OCI-LY3 (cell line): ENCODE measurements at regions not wholly inside any gene's neighbourhood (a gene's known extent, or its start where the extent isn't known, plus 50 kb on each side); places are given as distances from the start of the nearest gene placed in this dataset.

Source experiments
- H2AFZ ChIP-seq: fragments of 200-600, 300-600 bp; shearing (Covaris generic); 2 replicates; pipeline ENCODE4 v1.6.0; 2014; ENCODE audit warnings: antibody characterized with exemption, low read depth, low read length
- H3K27ac ChIP-seq: fragments of 200-600, 300-600 bp; sonication (generic); 2 replicates; pipeline ENCODE4 v1.5.1; 2014; ENCODE audit warnings: mild to moderate bottlenecking, low read length, moderate library complexity, mixed read lengths
- H3K27me3 ChIP-seq: fragments of 200-600, 300-600 bp; sonication (generic); 2 replicates; pipeline ENCODE4 v1.6.1; 2014; ENCODE audit warnings: low read depth, low read length, mixed read lengths
- H3K36me3 ChIP-seq: fragments of 200-600, 300-600 bp; sonication (generic); replicated peaks from 2 replicates; pipeline ENCODE3; 2014; ENCODE audit warnings: low read depth, low read length, mixed read lengths
- H3K4me1 ChIP-seq: fragments of 300-600, 200-600 bp; sonication (generic); 2 replicates; pipeline ENCODE4 v1.6.1; 2014; ENCODE audit warnings: low read length, mixed read lengths
- H3K4me2 ChIP-seq: fragments of 200-600, 300-600 bp; sonication (generic); 2 replicates; pipeline ENCODE4 v1.6.1; 2014; ENCODE audit warnings: low read length, mixed read lengths
- H3K4me3 ChIP-seq: fragments of 300-600, 200-600 bp; sonication (generic); 2 replicates; pipeline ENCODE4 v1.5.1; 2014; ENCODE audit warnings: antibody characterized with exemption, mild to moderate bottlenecking, low read length, moderate library complexity
- H3K79me2 ChIP-seq: fragments of 300-600, 200-600 bp; shearing (Covaris generic); 2 replicates; pipeline ENCODE4 v1.6.1; 2014; ENCODE audit warnings: mild to moderate bottlenecking, low read length, mixed read lengths
- H3K9ac ChIP-seq: fragments of 300-600, 200-600 bp; shearing (Covaris generic); 2 replicates; pipeline ENCODE4 v1.6.0; 2014; ENCODE audit warnings: mild to moderate bottlenecking, low read length, moderate library complexity
- H3K9me3 ChIP-seq: fragments of 200-600, 300-600 bp; shearing (Covaris generic); 2 replicates; pipeline ENCODE4 v1.6.1; 2014; ENCODE audit warnings: low read length, mixed read lengths; ENCODE audit not compliant: insufficient read depth
- H4K20me1 ChIP-seq: fragments of 200-600, 300-600 bp; sonication (generic); 2 replicates; pipeline ENCODE4 v1.6.1; 2016; ENCODE audit warnings: low read length, mixed read lengths; ENCODE audit not compliant: insufficient read depth
- CTCF ChIP-seq: fragments of 200-600, 300-600 bp; sonication (generic); IDR thresholded peaks from 2 replicates; pipeline ENCODE4 v1.5.1; 2014; ENCODE audit warnings: antibody characterized with exemption, low read length, low read depth
- EZH2phosphoT487 ChIP-seq: fragments of 200-600 bp; shearing (Covaris generic); IDR thresholded peaks from 2 replicates; pipeline ENCODE4 v1.6.1; 2018; ENCODE audit warnings: antibody characterized with exemption, mixed run types, low read depth

- H3K9ac ChIP-seq, result no peak overlapping the region
- TF ChIP-seq EZH2phosphoT487, result no peak
- no peak for TF ChIP-seq CTCF
- no peaks in the 10 kb centered on the region for H4K20me1 ChIP-seq
- no peak overlapping the region for H3K4me2 ChIP-seq
- H3K9me3 ChIP-seq, result no peaks in the 10 kb centered on the region
- no peak overlapping the region for H3K4me3 ChIP-seq
- H3K4me1 ChIP-seq, result no peaks in the 10 kb centered on the region
- H2AFZ ChIP-seq, result no peak overlapping the region
- no peak overlapping the region for H3K27ac ChIP-seq
- no peaks in the 10 kb centered on the region for H3K27me3 ChIP-seq
- no peaks in the 10 kb centered on the region for H3K79me2 ChIP-seq
- H3K36me3 ChIP-seq, result no peaks in the 10 kb centered on the region
Observed at GRCh38 chr4:57233386-57233785, 123.2 kb upstream of the IGFBP7 start.

GRCh38 chr4:57231781-57232180 lies 121.6 kb upstream of the IGFBP7 start:
- no peaks in the 10 kb centered on the region for H4K20me1 ChIP-seq

DNA sequence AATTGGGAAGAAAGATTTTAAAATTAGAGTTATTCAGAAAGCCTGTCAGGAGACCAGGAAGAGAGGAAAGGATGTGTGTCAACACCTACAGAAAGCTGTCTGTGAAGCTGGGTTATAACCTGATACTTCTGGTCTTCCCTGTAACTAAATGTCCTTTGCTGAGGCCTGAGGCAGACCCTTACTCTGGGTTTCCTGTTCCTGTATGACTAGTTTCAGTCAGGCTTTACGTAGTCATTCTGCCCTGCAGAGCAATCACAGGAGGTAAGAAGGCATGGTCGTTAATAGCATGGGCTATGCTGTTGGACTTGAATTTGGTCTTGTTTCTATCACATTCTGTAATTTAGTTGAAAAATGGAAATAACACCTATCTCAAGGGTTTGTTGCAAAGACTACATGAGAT lies 110.5 kb upstream of the IGFBP7 start:
- H3K27ac ChIP-seq, result peak overlapping the region; percentile 29; the same call in 1 of the 2 replicates
- no peak overlapping the region for H3K9ac ChIP-seq
- peaks cover 21% of the 10 kb centered on the region for H3K4me1 ChIP-seq
- H3K9me3 ChIP-seq, result no peaks in the 10 kb centered on the region
- H4K20me1 ChIP-seq, result no peaks in the 10 kb centered on the region
- no peaks in the 10 kb centered on the region for H3K27me3 ChIP-seq
- no peaks in the 10 kb centered on the region for H3K79me2 ChIP-seq
- H3K4me2 ChIP-seq, result peak overlapping the region; percentile 38
- H2AFZ ChIP-seq, result peak overlapping the region; percentile 1; the same call in 1 of the 2 replicates
- 0 out of 2 replicates have a peak overlapping the region, but pooled peaks have one; percentile 23 for H3K4me3 ChIP-seq
- H3K36me3 ChIP-seq, result no peaks in the 10 kb centered on the region
- TF ChIP-seq EZH2phosphoT487 (no peak), CTCF (no peak)

More at GRCh38 chr4:57231781-57232180, 121.6 kb upstream of the IGFBP7 start:
- H3K4me1 ChIP-seq, result no peaks in the 10 kb centered on the region
- no peaks in the 10 kb centered on the region for H3K27me3 ChIP-seq
- no peaks in the 10 kb centered on the region for H3K36me3 ChIP-seq
- no peak for TF ChIP-seq EZH2phosphoT487
- H3K9ac ChIP-seq, result no peak overlapping the region
- H3K4me2 ChIP-seq, result no peak overlapping the region
- no peak overlapping the region for H2AFZ ChIP-seq
- H3K27ac ChIP-seq, result no peak overlapping the region
- no peaks in the 10 kb centered on the region for H3K79me2 ChIP-seq
- no peak overlapping the region for H3K4me3 ChIP-seq
- no peaks in the 10 kb centered on the region for H3K9me3 ChIP-seq

DNA sequence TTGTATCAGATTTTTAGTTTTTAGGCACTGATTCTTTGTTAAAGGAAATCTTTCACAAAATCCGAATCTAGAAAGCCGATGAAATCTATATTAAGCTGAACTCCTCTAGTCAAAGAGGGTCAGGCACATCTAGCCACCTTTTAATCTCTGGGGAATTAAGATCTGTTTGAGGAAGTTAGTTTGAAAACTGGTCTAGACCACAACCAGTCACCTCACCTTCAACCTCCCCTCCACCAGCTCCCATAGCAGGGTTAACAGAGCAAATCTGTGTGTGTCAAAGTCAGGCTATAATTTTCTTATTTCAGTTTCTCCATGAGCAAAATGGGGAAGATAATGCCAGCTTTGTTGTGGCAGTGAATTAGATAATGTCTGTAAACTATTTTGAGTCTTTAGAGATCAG lies 110.0 kb upstream of the IGFBP7 start:
- Histone ChIP-seq H3K9ac (no peak overlapping the region), H3K9me3 (no peaks in the 10 kb centered on the region), H3K4me3 (0 out of 2 replicates have a peak overlapping the region, but pooled peaks have one; percentile 23), H3K27ac (peak overlapping the region; percentile 29; the same call in 1 of the 2 replicates), H3K27me3 (no peaks in the 10 kb centered on the region), H3K79me2 (no peaks in the 10 kb centered on the region), H3K36me3 (no peaks in the 10 kb centered on the region), H2AFZ (peak overlapping the region; percentile 1; the same call in 1 of the 2 replicates), H4K20me1 (no peaks in the 10 kb centered on the region), H3K4me1 (peaks cover 21% of the 10 kb centered on the region), H3K4me2 (peak overlapping the region; percentile 38)
- TF ChIP-seq CTCF, result no peak
- TF ChIP-seq EZH2phosphoT487, result no peak

- H3K9me3 ChIP-seq, result no peaks in the 10 kb centered on the region
- H3K27me3 ChIP-seq, result no peaks in the 10 kb centered on the region
- H2AFZ ChIP-seq, result no peak overlapping the region
- H3K27ac ChIP-seq, result no peak overlapping the region
- no peak overlapping the region for H3K4me3 ChIP-seq
- peaks cover 27% of the 10 kb centered on the region for H3K4me1 ChIP-seq
- H3K4me2 ChIP-seq, result no peak overlapping the region
- no peaks in the 10 kb centered on the region for H4K20me1 ChIP-seq
- TF ChIP-seq EZH2phosphoT487, result no peak
- no peak for TF ChIP-seq CTCF
- no peaks in the 10 kb centered on the region for H3K79me2 ChIP-seq
- no peak overlapping the region for H3K9ac ChIP-seq
- H3K36me3 ChIP-seq, result no peaks in the 10 kb centered on the region
Observed at GRCh38 chr4:57219431-57219830, 109.2 kb upstream of the IGFBP7 start.
